Gastroesophageal sphincter (tissue), 3 donors: ENCODE measurements at regions not wholly inside any gene's neighbourhood (a gene's known extent, or its start where the extent isn't known, plus 50 kb on each side); places are given as distances from the start of the nearest gene placed in this dataset.

Source experiments
- POLR2A ChIP-seq, 2 donors: fragments of 450-650 bp; IDR thresholded peaks; one replicate each; pipeline ENCODE4 v1.6.1; 2017; ENCODE audit warnings: antibody characterized with exemption in 2 of 2, mild to moderate bottlenecking in 2 of 2, moderate library complexity in 1 of 2
- POLR2AphosphoS5 ChIP-seq: sonication (generic); formaldehyde crosslinking; IDR thresholded peaks from one replicate; pipeline ENCODE4 v1.6.1; 2017; ENCODE audit warnings: antibody characterized with exemption
- TF ChIP-seq, protein P1 (sequence below), 4 experiments: fragments of 200-600 bp in 2 of 4; fragments of 450-650 bp in 2 of 4; sonication (generic) in 1 of 4; IDR thresholded peaks; one replicate each; pipeline ENCODE4 v1.5.1; 2017 to 2019; ENCODE audit warnings: antibody characterized with exemption in 4 of 4, mild to moderate bottlenecking in 2 of 4, moderate library complexity in 2 of 4

DNA sequence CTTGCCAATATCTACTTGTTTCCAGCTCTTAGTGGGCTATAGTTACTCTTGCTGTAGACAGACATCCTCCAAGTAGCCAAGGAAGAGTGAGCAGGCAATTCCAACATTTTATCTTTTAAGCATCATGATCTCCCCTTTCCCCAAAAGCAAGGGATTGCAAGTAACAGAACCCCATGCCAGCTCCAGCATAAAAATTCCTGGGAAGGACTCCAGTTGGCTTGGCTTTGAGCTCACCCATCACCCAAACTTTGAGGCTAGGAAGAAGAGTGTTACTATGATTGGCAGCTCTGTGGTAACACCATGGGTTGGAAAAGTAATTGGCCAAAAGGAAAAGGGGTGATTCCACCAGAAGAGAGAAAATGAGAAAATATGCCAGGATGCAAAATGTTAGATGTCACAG is 1086.4 kb upstream of the RBFOX1 start:
- TF ChIP-seq, protein P1, sequence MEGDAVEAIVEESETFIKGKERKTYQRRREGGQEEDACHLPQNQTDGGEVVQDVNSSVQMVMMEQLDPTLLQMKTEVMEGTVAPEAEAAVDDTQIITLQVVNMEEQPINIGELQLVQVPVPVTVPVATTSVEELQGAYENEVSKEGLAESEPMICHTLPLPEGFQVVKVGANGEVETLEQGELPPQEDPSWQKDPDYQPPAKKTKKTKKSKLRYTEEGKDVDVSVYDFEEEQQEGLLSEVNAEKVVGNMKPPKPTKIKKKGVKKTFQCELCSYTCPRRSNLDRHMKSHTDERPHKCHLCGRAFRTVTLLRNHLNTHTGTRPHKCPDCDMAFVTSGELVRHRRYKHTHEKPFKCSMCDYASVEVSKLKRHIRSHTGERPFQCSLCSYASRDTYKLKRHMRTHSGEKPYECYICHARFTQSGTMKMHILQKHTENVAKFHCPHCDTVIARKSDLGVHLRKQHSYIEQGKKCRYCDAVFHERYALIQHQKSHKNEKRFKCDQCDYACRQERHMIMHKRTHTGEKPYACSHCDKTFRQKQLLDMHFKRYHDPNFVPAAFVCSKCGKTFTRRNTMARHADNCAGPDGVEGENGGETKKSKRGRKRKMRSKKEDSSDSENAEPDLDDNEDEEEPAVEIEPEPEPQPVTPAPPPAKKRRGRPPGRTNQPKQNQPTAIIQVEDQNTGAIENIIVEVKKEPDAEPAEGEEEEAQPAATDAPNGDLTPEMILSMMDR (IDR thresholded peaks at IDR 0.05): no peak
- TF ChIP-seq POLR2AphosphoS5 (no peak), POLR2A (IDR thresholded peaks at IDR 0.05) (no peak)
